K562 (cell line): ENCODE measurements at regions not wholly inside any gene's neighbourhood (a gene's known extent, or its start where the extent isn't known, plus 50 kb on each side); places are given as distances from the start of the nearest gene placed in this dataset.

ENCODE experiments used
- HIVEP1 ChIP-seq: fragments of 250-450 bp; sonication (Bioruptor Pico); IDR thresholded peaks from 2 replicates; pipeline ENCODE4 v1.4.0; 2020; ENCODE audit warnings: mild to moderate bottlenecking
- MYNN ChIP-seq, 2 experiments: sonication (generic); formaldehyde crosslinking in 1 of 2; IDR thresholded peaks; 2 replicates each; pipeline versions ENCODE4 v1.5.0 to v1.6.1; 2016 to 2020; ENCODE audit warnings: antibody characterized with exemption in 1 of 2, missing genetic modification reagents in 1 of 2
- TBL1XR1 ChIP-seq, 2 experiments: IDR thresholded peaks; 2 replicates each; pipeline ENCODE4 v1.6.1; 2012; ENCODE audit warnings: improper control_type of control experiment in 2 of 2, low read length in 2 of 2, mild to moderate bottlenecking in 1 of 2
- ZNF133 ChIP-seq: fragments of 250-450 bp; sonication (Bioruptor Pico); IDR thresholded peaks from 2 replicates; pipeline ENCODE4 v1.4.0; 2020; ENCODE audit warnings: mild to moderate bottlenecking
- ZSCAN29 ChIP-seq: fragments of 450-650 bp; IDR thresholded peaks from 2 replicates; pipeline ENCODE4 v1.6.1; 2017
- TF ChIP-seq, protein P1 (sequence below), 2 experiments: fragments of 450-650 bp; formaldehyde crosslinking in 1 of 2; IDR thresholded peaks; 2 replicates each; pipeline versions ENCODE4 v1.4.0 to v1.6.1; 2014 to 2020; ENCODE audit warnings: mild to moderate bottlenecking in 2 of 2, borderline replicate concordance in 1 of 2, low read depth in 1 of 2
- TF ChIP-seq, protein P2 (sequence below): sonication (generic); formaldehyde crosslinking; IDR thresholded peaks from 2 replicates; pipeline ENCODE4 v1.8.0; 2022; ENCODE audit warnings: mild to moderate bottlenecking, low read depth, missing genetic modification reagents

DNA sequence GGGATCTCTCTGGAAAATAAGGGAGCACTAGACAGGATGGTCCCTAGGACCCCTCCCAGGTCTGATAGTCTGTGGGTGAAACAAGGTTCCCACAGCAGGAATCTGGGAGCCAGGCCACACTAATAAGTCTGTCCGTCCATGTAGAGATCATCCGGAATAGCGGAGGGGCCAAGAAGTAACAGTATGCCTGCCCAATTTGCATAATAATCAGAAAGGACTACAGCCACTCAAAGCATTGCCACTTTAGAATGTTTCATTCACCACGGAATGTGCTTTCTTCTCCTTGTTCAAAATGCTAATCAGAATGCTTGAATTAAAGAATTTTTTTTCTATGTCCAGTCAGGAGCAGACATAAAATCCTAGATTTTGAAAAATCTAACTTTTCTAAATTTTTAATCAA, 254.9 kb downstream of the ACTL7B start:
- TF ChIP-seq, protein P1, sequence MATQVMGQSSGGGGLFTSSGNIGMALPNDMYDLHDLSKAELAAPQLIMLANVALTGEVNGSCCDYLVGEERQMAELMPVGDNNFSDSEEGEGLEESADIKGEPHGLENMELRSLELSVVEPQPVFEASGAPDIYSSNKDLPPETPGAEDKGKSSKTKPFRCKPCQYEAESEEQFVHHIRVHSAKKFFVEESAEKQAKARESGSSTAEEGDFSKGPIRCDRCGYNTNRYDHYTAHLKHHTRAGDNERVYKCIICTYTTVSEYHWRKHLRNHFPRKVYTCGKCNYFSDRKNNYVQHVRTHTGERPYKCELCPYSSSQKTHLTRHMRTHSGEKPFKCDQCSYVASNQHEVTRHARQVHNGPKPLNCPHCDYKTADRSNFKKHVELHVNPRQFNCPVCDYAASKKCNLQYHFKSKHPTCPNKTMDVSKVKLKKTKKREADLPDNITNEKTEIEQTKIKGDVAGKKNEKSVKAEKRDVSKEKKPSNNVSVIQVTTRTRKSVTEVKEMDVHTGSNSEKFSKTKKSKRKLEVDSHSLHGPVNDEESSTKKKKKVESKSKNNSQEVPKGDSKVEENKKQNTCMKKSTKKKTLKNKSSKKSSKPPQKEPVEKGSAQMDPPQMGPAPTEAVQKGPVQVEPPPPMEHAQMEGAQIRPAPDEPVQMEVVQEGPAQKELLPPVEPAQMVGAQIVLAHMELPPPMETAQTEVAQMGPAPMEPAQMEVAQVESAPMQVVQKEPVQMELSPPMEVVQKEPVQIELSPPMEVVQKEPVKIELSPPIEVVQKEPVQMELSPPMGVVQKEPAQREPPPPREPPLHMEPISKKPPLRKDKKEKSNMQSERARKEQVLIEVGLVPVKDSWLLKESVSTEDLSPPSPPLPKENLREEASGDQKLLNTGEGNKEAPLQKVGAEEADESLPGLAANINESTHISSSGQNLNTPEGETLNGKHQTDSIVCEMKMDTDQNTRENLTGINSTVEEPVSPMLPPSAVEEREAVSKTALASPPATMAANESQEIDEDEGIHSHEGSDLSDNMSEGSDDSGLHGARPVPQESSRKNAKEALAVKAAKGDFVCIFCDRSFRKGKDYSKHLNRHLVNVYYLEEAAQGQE (IDR thresholded peaks at IDR 0.05; ENCODE audit: borderline replicate concordance) = no peak
- TF ChIP-seq, protein P1 (CRISPR knock-in tag; IDR thresholded peaks at IDR 0.05; ENCODE audit: low read depth) = no peak
- TF ChIP-seq TBL1XR1 (IDR thresholded peaks at IDR 0.05; ENCODE audit: low read length in 2 of 2) (no peak), ZSCAN29 (no peak), MYNN (IDR thresholded peaks at IDR 0.05) (no peak), MYNN (CRISPR knock-in tag; IDR thresholded peaks at IDR 0.05) (no peak), HIVEP1 (CRISPR knock-in tag) (no peak), ZNF133 (CRISPR knock-in tag) (no peak)
- TF ChIP-seq, protein P2, sequence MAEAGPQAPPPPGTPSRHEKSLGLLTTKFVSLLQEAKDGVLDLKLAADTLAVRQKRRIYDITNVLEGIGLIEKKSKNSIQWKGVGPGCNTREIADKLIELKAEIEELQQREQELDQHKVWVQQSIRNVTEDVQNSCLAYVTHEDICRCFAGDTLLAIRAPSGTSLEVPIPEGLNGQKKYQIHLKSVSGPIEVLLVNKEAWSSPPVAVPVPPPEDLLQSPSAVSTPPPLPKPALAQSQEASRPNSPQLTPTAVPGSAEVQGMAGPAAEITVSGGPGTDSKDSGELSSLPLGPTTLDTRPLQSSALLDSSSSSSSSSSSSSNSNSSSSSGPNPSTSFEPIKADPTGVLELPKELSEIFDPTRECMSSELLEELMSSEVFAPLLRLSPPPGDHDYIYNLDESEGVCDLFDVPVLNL (CRISPR knock-in tag) = no peak
